DND-41 (cell line): ENCODE measurements at regions not wholly inside any gene's neighbourhood (a gene's known extent, or its start where the extent isn't known, plus 50 kb on each side); places are given as distances from the start of the nearest gene placed in this dataset.

Experiments
- ATAC-seq: fragments of 200-7000 bp; cut with Tn5 transposase; 3 replicates; pipeline ENCODE4 v1.9.1; 2021; ENCODE audit warnings: low read depth; ENCODE audit not compliant: insufficient read depth
- DNase-seq: peaks from one replicate; pipeline ENCODE4 v3.0.0-alpha.2; 2020
- H2AFZ ChIP-seq: 2 replicates; pipeline ENCODE4 v1.6.0; 2012; ENCODE audit warnings: low read depth, low read length
- H3K27ac ChIP-seq: 2 replicates; pipeline ENCODE4 v1.5.1; 2012; ENCODE audit warnings: low read length, inconsistent platforms
- H3K27me3 ChIP-seq: fragments of 200-600 bp; sonication (generic); 2 replicates; pipeline ENCODE4 v1.6.0; 2012; ENCODE audit warnings: low read length, mild to moderate bottlenecking, inconsistent platforms; ENCODE audit not compliant: insufficient read depth, poor library complexity
- H3K36me3 ChIP-seq: 2 replicates; pipeline ENCODE4 v1.5.1; 2012; ENCODE audit warnings: low read length, inconsistent platforms; ENCODE audit not compliant: insufficient read depth
- H3K4me1 ChIP-seq: 2 replicates; pipeline ENCODE4 v1.5.1; 2012; ENCODE audit warnings: mild to moderate bottlenecking, low read length; ENCODE audit not compliant: insufficient read depth
- H3K4me2 ChIP-seq: 2 replicates; pipeline ENCODE4 v1.6.0; 2012; ENCODE audit warnings: mild to moderate bottlenecking, moderate library complexity, low read length, inconsistent platforms; ENCODE audit not compliant: insufficient read depth
- H3K4me3 ChIP-seq, 2 experiments: fragments of 200-600 bp in 1 of 2; shearing (Covaris generic) in 1 of 2; 2 replicates each; pipeline ENCODE4 v1.5.1; 2012 to 2016; ENCODE audit warnings: inconsistent platforms in 2 of 2, low read length in 2 of 2, mild to moderate bottlenecking in 2 of 2, low read depth in 1 of 2, moderate library complexity in 1 of 2
- H3K79me2 ChIP-seq: 2 replicates; pipeline ENCODE4 v1.6.0; 2012; ENCODE audit warnings: low read length, inconsistent platforms; ENCODE audit not compliant: insufficient read depth
- H3K9ac ChIP-seq: 2 replicates; pipeline ENCODE4 v1.6.0; 2012; ENCODE audit warnings: low read depth, mild to moderate bottlenecking, inconsistent platforms, low read length, moderate library complexity
- H3K9me3 ChIP-seq: 2 replicates; pipeline ENCODE4 v1.5.1; 2012; ENCODE audit warnings: low read length, moderate library complexity, mild to moderate bottlenecking, inconsistent platforms; ENCODE audit not compliant: insufficient read depth, severe bottlenecking
- H4K20me1 ChIP-seq: 2 replicates; pipeline ENCODE4 v1.6.0; 2012; ENCODE audit warnings: low read length; ENCODE audit not compliant: insufficient read depth
- CTCF ChIP-seq: IDR thresholded peaks from 2 replicates; pipeline ENCODE4 v1.5.1; 2012; ENCODE audit warnings: borderline replicate concordance, low read length, moderate library complexity, mild to moderate bottlenecking; ENCODE audit not compliant: poor library complexity, severe bottlenecking; ENCODE audit errors: extremely low read depth
- EZH2 ChIP-seq: IDR thresholded peaks from 3 replicates; pipeline ENCODE4 v1.6.1; 2012; ENCODE audit warnings: borderline replicate concordance, low read depth, mild to moderate bottlenecking, moderate library complexity, low read length, inconsistent platforms; ENCODE audit not compliant: severe bottlenecking

DNA sequence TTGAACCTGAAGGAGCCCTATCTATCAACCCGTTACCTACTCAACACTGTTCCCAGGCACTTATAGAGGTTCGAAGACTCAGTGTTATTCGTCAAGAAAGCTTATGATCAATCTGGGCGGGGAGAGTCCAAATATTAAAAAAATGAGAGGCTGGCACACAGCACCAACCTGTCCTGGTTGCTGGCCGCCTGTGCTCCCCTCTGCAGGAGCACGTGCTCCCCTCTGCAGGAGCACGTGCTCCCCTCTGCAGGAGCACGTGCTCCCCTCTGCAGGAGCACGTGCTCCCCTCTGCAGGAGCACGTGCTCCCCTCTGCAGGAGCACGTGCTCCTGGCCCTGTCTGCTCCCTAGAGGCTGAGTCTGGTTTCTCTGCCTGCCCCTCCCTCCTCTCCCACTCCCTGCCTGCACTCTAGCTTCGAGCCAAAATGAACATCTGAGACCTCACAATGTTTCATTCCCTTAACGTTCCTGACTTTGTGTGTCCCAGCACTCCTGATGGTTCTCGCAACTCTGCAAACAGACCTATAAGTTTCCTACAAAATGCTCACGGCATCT lies 614.0 kb upstream of the ID2 start:
- no peak overlapping the region for H3K4me2 ChIP-seq
- ATAC-seq = no peak
- no peak overlapping the region for H3K4me3 ChIP-seq
- H3K27ac ChIP-seq = no peak overlapping the region
- no peaks in the 10 kb centered on the region for H3K36me3 ChIP-seq
- no peak overlapping the region for H2AFZ ChIP-seq
- no peaks in the 10 kb centered on the region for H3K4me1 ChIP-seq
- no peaks in the 10 kb centered on the region for H3K9me3 ChIP-seq
- no peak for TF ChIP-seq CTCF
- TF ChIP-seq EZH2 = no peak
- no peaks in the 10 kb centered on the region for H3K79me2 ChIP-seq
- H3K9ac ChIP-seq = no peak overlapping the region
- no peaks in the 10 kb centered on the region for H4K20me1 ChIP-seq
- DNase-seq = no peak
- no peaks in the 10 kb centered on the region for H3K27me3 ChIP-seq

DNA sequence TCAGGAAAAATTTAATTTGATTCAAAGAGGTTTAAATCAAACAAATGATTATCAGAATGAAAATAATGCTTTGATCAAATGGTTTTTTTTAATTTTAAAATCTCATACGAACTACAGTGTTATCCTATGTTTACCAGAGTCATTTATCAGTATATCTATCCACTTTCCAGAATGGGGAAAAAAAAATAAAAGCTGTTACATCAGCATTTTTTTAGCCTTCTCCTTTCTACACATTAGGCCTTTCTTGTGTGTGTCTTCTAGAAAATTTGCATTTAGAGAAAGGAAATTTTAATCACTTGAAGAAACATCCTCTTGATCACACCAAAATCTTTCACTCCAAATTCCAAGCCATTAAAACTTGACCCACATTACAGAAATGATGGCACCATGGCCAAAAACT lies 608.9 kb upstream of the ID2 start:
- no peak overlapping the region for H3K4me3 ChIP-seq
- peaks cover 10% of the 10 kb centered on the region for H3K9me3 ChIP-seq
- H3K9ac ChIP-seq = no peak overlapping the region
- H3K27ac ChIP-seq = no peak overlapping the region
- H2AFZ ChIP-seq = no peak overlapping the region
- no peak for TF ChIP-seq CTCF
- TF ChIP-seq EZH2 = no peak
- no peaks in the 10 kb centered on the region for H4K20me1 ChIP-seq
- H3K27me3 ChIP-seq = no peaks in the 10 kb centered on the region
- H3K36me3 ChIP-seq = no peaks in the 10 kb centered on the region
- DNase-seq (no peak), ATAC-seq (no peak)
- H3K4me2 ChIP-seq = no peak overlapping the region
- H3K4me1 ChIP-seq = no peaks in the 10 kb centered on the region
- H3K79me2 ChIP-seq = no peaks in the 10 kb centered on the region

- DNase-seq = no peak
These were observed 607.9 kb upstream of the ID2 start for GRCh38 chr2:8073916-8074315.

More at GRCh38 chr2:8073916-8074315, 607.9 kb upstream of the ID2 start:
- no peaks in the 10 kb centered on the region for H3K27me3 ChIP-seq
- no peaks in the 10 kb centered on the region for H3K4me1 ChIP-seq
- H3K4me2 ChIP-seq = no peak overlapping the region
- ATAC-seq = no peak
- no peak overlapping the region for H3K27ac ChIP-seq
- H2AFZ ChIP-seq = no peak overlapping the region
- no peak overlapping the region for H3K9ac ChIP-seq
- H3K79me2 ChIP-seq = no peaks in the 10 kb centered on the region
- peaks cover 10% of the 10 kb centered on the region for H3K9me3 ChIP-seq
- H3K4me3 ChIP-seq = no peak overlapping the region
- H3K36me3 ChIP-seq = no peaks in the 10 kb centered on the region
- H4K20me1 ChIP-seq = no peaks in the 10 kb centered on the region
- TF ChIP-seq EZH2 = no peak
- TF ChIP-seq CTCF = no peak
